ENCODE measurements at regions not wholly inside any gene's neighbourhood (a gene's known extent, or its start where the extent isn't known, plus 50 kb on each side); places are given as distances from the start of the nearest gene placed in this dataset.

GRCh38 chr5:159727167-159727566 lies 189.1 kb upstream of the ADRA1B start:
- TF ChIP-seq CTCF (IDR thresholded peaks at IDR 0.05; ENCODE audit: low read length) (no peak), EZH2phosphoT487 (IDR thresholded peaks at IDR 0.05; ENCODE audit: low read length) (no peak), EZH2 (optimal IDR thresholded peaks at IDR 0.05; ENCODE audit: low read depth, low read length) (no peak)
